Femur (tissue), 1 donor: ENCODE measurements at regions not wholly inside any gene's neighbourhood (a gene's known extent, or its start where the extent isn't known, plus 50 kb on each side); places are given as distances from the start of the nearest gene placed in this dataset.
"Not testable (repeated sequence)": the region's sequence is repeated elsewhere in the genome, so short reads cannot be mapped to it uniquely, and the experiment has no call there.

ENCODE experiments used
- DNase-seq: peaks from one replicate; pipeline ENCODE4 v3.0.0-alpha.2; 2017

DNA sequence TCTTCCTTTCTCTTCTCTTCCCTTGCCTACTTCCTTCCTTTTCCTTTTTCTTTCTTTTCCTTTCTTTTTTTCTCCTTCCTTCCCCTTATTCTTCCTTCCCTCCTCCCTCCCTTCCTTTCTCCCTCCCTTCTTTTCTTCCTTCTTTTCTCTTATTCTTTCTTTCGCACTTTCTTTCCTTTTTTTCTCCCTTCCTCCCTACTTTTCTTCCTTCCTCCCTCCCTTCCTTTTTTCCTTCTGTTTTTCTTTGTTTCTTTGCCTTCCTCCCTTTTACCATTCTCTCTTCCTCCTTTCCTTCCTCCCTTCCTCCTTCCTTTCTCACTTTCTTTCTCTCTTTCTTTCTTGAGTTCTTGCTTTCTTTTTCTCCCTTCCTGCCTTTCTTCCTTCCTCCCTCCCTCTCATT lies 416.5 kb downstream of the ANKRD30B start:
- DNase-seq = not testable (repeated sequence)

DNA sequence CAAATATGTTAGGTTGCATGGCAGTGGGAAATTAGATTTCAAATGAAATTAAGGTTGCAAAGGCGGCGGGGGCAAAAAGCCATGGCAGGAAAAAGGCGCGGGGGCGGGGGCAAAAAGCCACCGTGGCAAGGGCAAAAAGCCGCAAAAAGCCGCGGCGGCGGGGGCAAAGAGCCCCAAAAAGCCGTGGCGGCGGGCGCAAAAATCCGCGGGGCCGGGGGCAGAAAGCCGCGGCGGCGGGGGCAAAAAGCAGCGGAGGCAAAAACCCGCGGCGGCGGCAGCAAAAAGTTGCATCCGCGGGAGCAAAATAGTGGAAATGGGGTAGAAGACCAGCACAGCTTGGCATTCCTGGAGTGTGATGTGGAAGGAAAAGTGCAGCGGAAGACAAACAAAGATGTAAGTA lies 417.1 kb downstream of the ANKRD30B start:
- DNase-seq = no peak

DNA sequence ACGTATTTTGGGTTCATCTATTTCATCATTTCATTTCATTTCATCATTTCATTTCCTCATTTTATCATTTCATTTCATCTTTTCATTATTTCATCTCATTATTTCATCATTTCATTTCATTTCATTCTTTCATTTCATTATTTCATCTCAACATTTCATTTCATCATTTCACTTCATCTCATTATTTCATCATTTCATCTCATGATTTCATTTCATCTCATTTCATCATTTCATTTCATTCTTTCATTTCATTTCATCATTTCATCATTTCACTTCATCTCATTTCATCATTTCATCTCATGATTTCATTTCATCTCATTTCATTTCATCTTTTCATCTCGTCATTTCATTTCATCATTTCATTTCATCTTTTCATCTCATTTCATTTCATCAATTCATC lies 445.1 kb downstream of the ANKRD30B start:
- not testable (repeated sequence) for DNase-seq

DNA sequence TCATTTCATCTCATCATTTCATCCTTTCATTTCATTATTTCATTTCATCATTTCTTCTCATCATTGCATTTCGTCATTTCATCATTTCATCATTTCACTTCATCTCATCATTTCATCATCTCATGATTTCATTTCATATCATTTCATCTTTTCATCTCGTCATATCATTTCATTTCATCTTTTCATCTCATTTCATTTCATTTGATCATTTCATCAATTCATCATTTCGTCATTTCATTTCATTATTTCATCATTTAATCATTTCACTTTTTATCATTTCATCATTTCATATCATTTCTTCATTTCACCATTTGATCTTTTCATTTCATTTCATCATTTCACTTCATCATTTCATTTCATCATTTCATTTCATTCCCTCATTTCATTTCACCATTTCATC lies 445.8 kb downstream of the ANKRD30B start:
- DNase-seq = not testable (repeated sequence)

DNA sequence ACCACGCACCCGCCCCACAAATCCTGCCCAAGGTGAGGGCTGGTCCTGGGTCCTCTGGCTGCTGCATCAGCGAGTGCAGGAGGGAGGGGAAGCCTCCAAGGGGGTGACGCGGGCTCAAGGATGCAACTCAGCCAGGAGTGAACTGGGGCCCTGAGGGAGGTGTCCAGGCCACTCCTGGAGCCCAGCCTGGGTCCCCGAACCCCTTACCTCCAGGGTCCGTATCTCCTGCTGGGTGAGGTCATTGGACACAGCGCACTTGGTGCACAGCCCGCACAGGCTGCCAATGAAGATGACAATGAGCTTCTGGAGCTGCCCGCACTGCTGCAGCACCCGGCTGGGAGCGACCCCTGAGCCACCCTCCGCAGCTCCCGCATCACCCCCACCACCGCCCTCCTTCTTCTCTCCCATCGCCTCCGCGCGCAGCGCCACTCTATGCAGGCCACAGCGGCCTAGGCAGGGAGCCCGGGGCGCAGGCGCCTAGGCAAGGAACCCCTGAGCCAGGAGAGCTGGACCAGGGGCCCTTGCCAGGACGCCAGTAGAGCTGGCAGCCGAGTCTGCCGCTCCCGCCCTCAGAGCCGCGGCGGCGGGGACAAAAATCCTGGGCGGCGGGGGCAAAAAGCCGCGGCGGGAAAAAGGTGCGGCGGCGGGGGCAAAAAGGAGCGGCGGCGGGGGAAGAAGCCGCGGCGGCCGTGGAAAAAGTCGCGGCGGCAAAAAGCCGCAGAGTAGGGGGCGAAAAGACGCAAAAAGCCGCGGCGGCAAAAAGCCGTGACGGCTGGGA lies 449.6 kb downstream of the ANKRD30B start:
- DNase-seq = peak; percentile 9

DNA sequence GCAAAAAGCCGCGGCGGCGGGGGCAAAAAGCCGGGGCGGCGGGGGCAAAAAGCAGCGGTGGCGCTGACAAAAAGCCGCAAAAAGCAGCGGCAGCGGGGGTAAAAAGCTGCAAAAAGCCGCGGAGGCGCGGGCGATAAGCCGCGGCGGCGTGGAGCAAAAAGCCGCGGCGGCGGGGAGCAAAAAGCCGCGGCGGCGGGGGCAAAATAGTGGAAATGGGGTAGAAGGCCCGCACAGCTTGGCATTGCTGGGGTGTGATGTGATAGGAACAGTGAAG lies 450.1 kb downstream of the ANKRD30B start:
- DNase-seq = no peak
